ENCODE measurements at regions not wholly inside any gene's neighbourhood (a gene's known extent, or its start where the extent isn't known, plus 50 kb on each side); places are given as distances from the start of the nearest gene placed in this dataset.

- TF ChIP-seq KAT2A (conservative IDR thresholded peaks at IDR 0.05; ENCODE audit: control insufficient read depth, low read depth, low read length), result no peak
Observed at GRCh38 chrX:68934922-68935321, 106.1 kb downstream of the EFNB1 start (continued).

- Histone ChIP-seq H2AFZ (ENCODE audit: control insufficient read depth, low read depth, low read length) (no peak overlapping the region), H3K27me3 (replicated peaks in 1 of 2; ENCODE audit: control insufficient read depth in 2 of 2, insufficient read depth in 2 of 2, low read length in 1 of 2) (no peaks in the 10 kb centered on the region), H3K4me3 (no peak overlapping the region), H3K27ac (ENCODE audit: control insufficient read depth, insufficient read depth) (no peak overlapping the region), H3K79me2 (ENCODE audit: control insufficient read depth, insufficient read depth, low read length) (no peaks in the 10 kb centered on the region), H3K4me2 (ENCODE audit: control insufficient read depth, insufficient read depth) (no peak overlapping the region), H3K4me1 (ENCODE audit: control insufficient read depth, insufficient read depth, low read length) (no peaks in the 10 kb centered on the region), H4K20me1 (ENCODE audit: control insufficient read depth, insufficient read depth) (0 out of 2 replicates have a peak, but pooled peaks cover 2% of the 10 kb centered on the region), H3K36me3 (ENCODE audit: control insufficient read depth in 2 of 2, insufficient read depth in 2 of 2, low read length in 1 of 2) (no peaks in the 10 kb centered on the region), H3K9me3 (replicated peaks; ENCODE audit: control insufficient read depth, insufficient read depth, low read length) (no peaks in the 10 kb centered on the region), H3K9ac (ENCODE audit: control insufficient read depth, insufficient read depth, low read length) (no peak overlapping the region)
- ChIA-PET RAD21 (ENCODE audit: unreplicated experiment) (no interaction called here), CTCF (no interaction called here), SMC1A (ENCODE audit: uncharacterized antibody, unreplicated experiment) (no interaction called here), POLR2A (no interaction called here)
- no peak for DNase-seq (ENCODE audit: low read depth, low spot score)
- intact Hi-C loops (cut with micrococcal nuclease; ENCODE audit: unreplicated experiment) (no loop called here), in situ Hi-C loops (cut with MboI) (no loop called here)
- FAIRE-seq, result no peak
- WGBS (ENCODE audit: insufficient coverage, insufficient replicate concordance, low lambda C conversion rate, missing lambda C conversion rate), result 29% methylated on average over 3 of the region's 3 CpGs
- no peak for ATAC-seq
- no TSS peak for BruUV-seq (replicated peaks)
- TF ChIP-seq CHD2 (IDR thresholded peaks at IDR 0.05; ENCODE audit: borderline replicate concordance, low read depth, low read length) (no peak), ZBTB11 (CRISPR knock-in tag; IDR thresholded peaks at IDR 0.05) (no peak), SREBF1 (IDR thresholded peaks at IDR 0.05; ENCODE audit: low read length) (no peak), PML (IDR thresholded peaks at IDR 0.05; ENCODE audit: low read length) (no peak), MYB (IDR thresholded peaks at IDR 0.05; ENCODE audit: borderline replicate concordance, low read depth, low read length) (no peak), E2F4 (IDR thresholded peaks at IDR 0.05; ENCODE audit: low read depth, low read length) (no peak), EED (IDR thresholded peaks at IDR 0.05; ENCODE audit: low read depth) (no peak), TARDBP (IDR thresholded peaks at IDR 0.05; ENCODE audit: borderline replicate concordance) (no peak), PBX3 (IDR thresholded peaks at IDR 0.05; ENCODE audit: insufficient replicate concordance, low read depth, low read length) (no peak), BMI1 (IDR thresholded peaks at IDR 0.05; ENCODE audit: borderline replicate concordance) (no peak), ZNF384 (IDR thresholded peaks at IDR 0.05; ENCODE audit: borderline replicate concordance, low read depth, low read length) (no peak), RFX5 (IDR thresholded peaks at IDR 0.05; ENCODE audit: low read depth, low read length) (no peak), ZNF592 (IDR thresholded peaks at IDR 0.05) (no peak), NRF1 (conservative IDR thresholded peaks at IDR 0.05; ENCODE audit: low read depth, low read length) (no peak)
Observed at GRCh38 chrX:68934421-68934820, 105.6 kb downstream of the EFNB1 start.

Data from GM12878 (cell line).